ENCODE measurements at regions not wholly inside any gene's neighbourhood (a gene's known extent, or its start where the extent isn't known, plus 50 kb on each side); places are given as distances from the start of the nearest gene placed in this dataset.

- Histone ChIP-seq H3K4me3 (ENCODE audit: low read depth, low read length, poor library complexity, severe bottlenecking) (no peak overlapping the region), H3K9me3 (ENCODE audit: low read length) (no peaks in the 10 kb centered on the region), H3K4me2 (ENCODE audit: low read length) (no peak overlapping the region), H3K36me3 (ENCODE audit: insufficient read depth, low read length) (no peaks in the 10 kb centered on the region), H2AFZ (ENCODE audit: low read length) (no peak overlapping the region), H3K27ac (ENCODE audit: low read depth, low read length, poor library complexity, severe bottlenecking) (no peak overlapping the region), H3K9me2 (ENCODE audit: insufficient read depth, low read length) (no peaks in the 10 kb centered on the region), H3K4me1 (ENCODE audit: insufficient read depth, low read length, poor library complexity, severe bottlenecking) (no peaks in the 10 kb centered on the region), H4K20me1 (ENCODE audit: insufficient read depth, low read length) (no peaks in the 10 kb centered on the region), H3K79me2 (ENCODE audit: insufficient read depth, low read depth, low read length) (no peaks in the 10 kb centered on the region)
- no TSS peak for BruUV-seq (replicated peaks)
- ChIA-PET CTCF (ENCODE audit: unreplicated experiment) (no interaction called here), POLR2A (interaction anchor here (1.0 kb wide), 1 partner anchor 16 kb away, joined by 4 read pairs; no protein-coding TSS in a partner anchor)
- no peak for DNase-seq (ENCODE audit: low spot score)
- TF ChIP-seq EZH2phosphoT487 (IDR thresholded peaks at IDR 0.05; ENCODE audit: borderline replicate concordance, low read depth, low read length) (no peak), CTCF (conservative IDR thresholded peaks at IDR 0.05; ENCODE audit: low read length) (no peak)
- intact Hi-C loops (cut with micrococcal nuclease; ENCODE audit: unreplicated experiment): no loop called here
Observed at GRCh38 chr3:81303321-81303720, 458.1 kb downstream of the GBE1 start.

- Histone ChIP-seq H3K4me2 (ENCODE audit: low read length) (no peak overlapping the region), H3K79me2 (ENCODE audit: insufficient read depth, low read depth, low read length) (no peaks in the 10 kb centered on the region), H3K27ac (ENCODE audit: low read depth, low read length, poor library complexity, severe bottlenecking) (no peak overlapping the region), H4K20me1 (ENCODE audit: insufficient read depth, low read length) (no peaks in the 10 kb centered on the region), H3K36me3 (ENCODE audit: insufficient read depth, low read length) (no peaks in the 10 kb centered on the region), H3K4me3 (ENCODE audit: low read depth, low read length, poor library complexity, severe bottlenecking) (no peak overlapping the region), H3K9me3 (ENCODE audit: low read length) (no peaks in the 10 kb centered on the region), H3K4me1 (ENCODE audit: insufficient read depth, low read length, poor library complexity, severe bottlenecking) (no peaks in the 10 kb centered on the region), H2AFZ (ENCODE audit: low read length) (no peak overlapping the region), H3K9me2 (ENCODE audit: insufficient read depth, low read length) (no peaks in the 10 kb centered on the region)
- CTCF ChIA-PET (ENCODE audit: unreplicated experiment): no interaction called here
- no TSS peak for BruUV-seq (replicated peaks)
- intact Hi-C loops (cut with micrococcal nuclease; ENCODE audit: unreplicated experiment): no loop called here
- DNase-seq (ENCODE audit: low spot score): peak; percentile 25
- TF ChIP-seq EZH2phosphoT487 (IDR thresholded peaks at IDR 0.05; ENCODE audit: borderline replicate concordance, low read depth, low read length): no peak
- peak; percentile 77 for TF ChIP-seq CTCF (conservative IDR thresholded peaks at IDR 0.05; ENCODE audit: low read length)
- POLR2A ChIA-PET: interaction anchor here (1.0 kb wide), 1 partner anchor 118 kb away, joined by 3 read pairs; no protein-coding TSS in a partner anchor
Observed at GRCh38 chr3:81302045-81302444, 459.4 kb downstream of the GBE1 start.

GRCh38 chr3:81301230-81301629 lies 460.2 kb downstream of the GBE1 start:
- no peak for TF ChIP-seq EZH2phosphoT487 (IDR thresholded peaks at IDR 0.05; ENCODE audit: borderline replicate concordance, low read depth, low read length)
- TF ChIP-seq CTCF (conservative IDR thresholded peaks at IDR 0.05; ENCODE audit: low read length): no peak
- Histone ChIP-seq H3K4me1 (ENCODE audit: insufficient read depth, low read length, poor library complexity, severe bottlenecking) (no peaks in the 10 kb centered on the region), H3K27ac (ENCODE audit: low read depth, low read length, poor library complexity, severe bottlenecking) (no peak overlapping the region), H3K79me2 (ENCODE audit: insufficient read depth, low read depth, low read length) (no peaks in the 10 kb centered on the region), H3K4me2 (ENCODE audit: low read length) (no peak overlapping the region), H3K36me3 (ENCODE audit: insufficient read depth, low read length) (no peaks in the 10 kb centered on the region), H3K4me3 (ENCODE audit: low read depth, low read length, poor library complexity, severe bottlenecking) (no peak overlapping the region), H2AFZ (ENCODE audit: low read length) (no peak overlapping the region), H4K20me1 (ENCODE audit: insufficient read depth, low read length) (no peaks in the 10 kb centered on the region), H3K9me3 (ENCODE audit: low read length) (no peaks in the 10 kb centered on the region), H3K9me2 (ENCODE audit: insufficient read depth, low read length) (no peaks in the 10 kb centered on the region)
- no TSS peak for BruUV-seq (replicated peaks)
- no peak for DNase-seq (ENCODE audit: low spot score)
- CTCF ChIA-PET (ENCODE audit: unreplicated experiment): no interaction called here
- intact Hi-C loops (cut with micrococcal nuclease; ENCODE audit: unreplicated experiment): no loop called here
- POLR2A ChIA-PET: no interaction called here
